ENCODE measurements at regions not wholly inside any gene's neighbourhood (a gene's known extent, or its start where the extent isn't known, plus 50 kb on each side); places are given as distances from the start of the nearest gene placed in this dataset.

GRCh38 chr3:83835040-83835439, 1123.7 kb upstream of the CADM2 start:
- TF ChIP-seq EZH2 (IDR thresholded peaks at IDR 0.05; ENCODE audit: insufficient read depth, poor library complexity, severe bottlenecking) (no peak), EZH2phosphoT487 (IDR thresholded peaks at IDR 0.05; ENCODE audit: insufficient read depth, low read depth) (no peak)
